CD4-positive, alpha-beta T cell (primary cell): ENCODE measurements at regions not wholly inside any gene's neighbourhood (a gene's known extent, or its start where the extent isn't known, plus 50 kb on each side); places are given as distances from the start of the nearest gene placed in this dataset.

Source experiments
- ATAC-seq: fragments of 200-7000 bp; cut with Tn5 transposase; one replicate; pipeline ENCODE4 v1.10.0; 2022; ENCODE audit warnings: mild to moderate bottlenecking; ENCODE audit not compliant: poor library complexity
- CTCF ChIA-PET: fragments of 350-600 bp; sonication (Branson Sonifier 250); formaldehyde crosslinking; loops from one replicate; lab custom pipeline; 2021; ENCODE audit warnings: antibody characterized with exemption, inconsistent platforms; lab: Charles Lee
- POLR2A ChIA-PET: fragments of 350-600 bp; sonication (Branson Sonifier 250); formaldehyde crosslinking; loops from one replicate; lab custom pipeline; 2021; ENCODE audit warnings: antibody characterized with exemption, inconsistent platforms; lab: Charles Lee
- DNase-seq, 14 experiments: peaks; one replicate each; pipeline ENCODE4 v3.0.0-alpha.2; 2013 to 2020; ENCODE audit warnings: mixed read lengths in 2 of 14
- H3K27ac ChIP-seq, 2 donors: one replicate each; pipeline versions ENCODE4 v1.5.1 to v1.7.0; 2013; ENCODE audit warnings: low read length in 2 of 2, low read depth in 1 of 2, mild to moderate bottlenecking in 1 of 2
- H3K27me3 ChIP-seq, 2 experiments: 1 replicate in 1 of 2; 2 replicates in 1 of 2; pipeline versions ENCODE4 v1.6.1 to v1.7.0; 2013; ENCODE audit warnings: low read length in 2 of 2, control low read depth in 1 of 2, mild to moderate bottlenecking in 1 of 2, moderate library complexity in 1 of 2; ENCODE audit not compliant: insufficient read depth in 2 of 2, control insufficient read depth in 1 of 2
- H3K36me3 ChIP-seq: one replicate; pipeline ENCODE4 v1.6.1; 2013; ENCODE audit warnings: low read length, control low read depth; ENCODE audit not compliant: insufficient read depth
- H3K4me1 ChIP-seq: one replicate; pipeline ENCODE4 v1.6.1; 2013; ENCODE audit warnings: low read length, control low read depth; ENCODE audit not compliant: insufficient read depth
- H3K4me3 ChIP-seq: one replicate; pipeline ENCODE4 v1.5.1; 2013; ENCODE audit warnings: mild to moderate bottlenecking, low read length, moderate library complexity
- H3K9me3 ChIP-seq, 2 experiments: 1 replicate in 1 of 2; 2 replicates in 1 of 2; pipeline versions ENCODE4 v1.6.1 to v1.7.0; 2013; ENCODE audit warnings: low read length in 2 of 2, mild to moderate bottlenecking in 2 of 2, control low read depth in 1 of 2, moderate library complexity in 1 of 2; ENCODE audit not compliant: control insufficient read depth in 1 of 2, insufficient read depth in 1 of 2
- H3K27ac Mint-ChIP-seq: one replicate; pipeline ENCODE4 v1.8.0; 2020; ENCODE audit warnings: mixed read lengths
- H3K27me3 Mint-ChIP-seq: one replicate; pipeline ENCODE4 v1.8.0; 2021; ENCODE audit warnings: mixed read lengths
- H3K36me3 Mint-ChIP-seq: one replicate; pipeline ENCODE4 v1.8.0; 2021; ENCODE audit warnings: low read depth, mixed read lengths
- H3K4me1 Mint-ChIP-seq: one replicate; pipeline ENCODE4 v1.8.0; 2021; ENCODE audit warnings: low read depth, mixed read lengths
- H3K4me3 Mint-ChIP-seq: one replicate; pipeline ENCODE4 v1.8.0; 2020; ENCODE audit warnings: mild to moderate bottlenecking, mixed read lengths
- H3K9me3 Mint-ChIP-seq: one replicate; pipeline ENCODE4 v1.8.0; 2020; ENCODE audit warnings: mixed read lengths
- intact Hi-C, 2 experiments: fragments of 100-400 bp; cut with DNase I in 1 of 2; cut with micrococcal nuclease in 1 of 2; formaldehyde crosslinking; loops; one replicate each; pipeline versions ENCODE4 v1.15.1 to v1.9.0; 2023 to 2025; cut with DNase I, micrococcal nuclease
- TF ChIP-seq, protein P1 (sequence below): fragments of 200-600 bp; IDR thresholded peaks from one replicate; pipeline ENCODE4 v1.8.0; 2022; ENCODE audit warnings: antibody characterized with exemption, mild to moderate bottlenecking

DNA sequence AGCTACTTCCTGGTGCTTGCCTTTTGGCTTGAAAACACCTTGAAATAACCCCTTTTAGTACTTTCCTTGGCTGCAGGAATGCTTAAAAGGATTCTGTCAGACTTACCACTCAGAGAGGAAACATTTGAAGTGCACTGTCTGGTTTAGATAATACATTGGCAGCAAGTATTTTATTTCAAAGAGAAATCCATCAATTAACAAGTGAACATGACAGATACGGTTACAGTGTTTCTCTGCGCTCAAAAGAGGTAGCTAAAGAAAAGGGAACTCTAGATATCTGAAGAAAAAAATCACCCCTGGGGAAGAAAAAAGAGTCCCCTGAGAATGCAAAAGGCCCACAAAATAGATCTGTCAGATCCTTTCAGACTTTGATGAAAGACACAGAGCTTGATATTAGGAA is 421.9 kb downstream of the LRFN5 start:
- H3K4me3 Mint-ChIP-seq = no peak overlapping the region
- H3K9me3 Mint-ChIP-seq = peaks cover 9% of the 10 kb centered on the region
- Histone ChIP-seq H3K4me3 (no peak overlapping the region), H3K27me3 (no peaks in the 10 kb centered on the region), H3K27ac (no peak overlapping the region), H3K9me3 (peaks cover 0 to 4% of the 10 kb centered on the region in 2 experiments), H3K4me1 (no peaks in the 10 kb centered on the region), H3K36me3 (no peaks in the 10 kb centered on the region)
- TF ChIP-seq, protein P1, sequence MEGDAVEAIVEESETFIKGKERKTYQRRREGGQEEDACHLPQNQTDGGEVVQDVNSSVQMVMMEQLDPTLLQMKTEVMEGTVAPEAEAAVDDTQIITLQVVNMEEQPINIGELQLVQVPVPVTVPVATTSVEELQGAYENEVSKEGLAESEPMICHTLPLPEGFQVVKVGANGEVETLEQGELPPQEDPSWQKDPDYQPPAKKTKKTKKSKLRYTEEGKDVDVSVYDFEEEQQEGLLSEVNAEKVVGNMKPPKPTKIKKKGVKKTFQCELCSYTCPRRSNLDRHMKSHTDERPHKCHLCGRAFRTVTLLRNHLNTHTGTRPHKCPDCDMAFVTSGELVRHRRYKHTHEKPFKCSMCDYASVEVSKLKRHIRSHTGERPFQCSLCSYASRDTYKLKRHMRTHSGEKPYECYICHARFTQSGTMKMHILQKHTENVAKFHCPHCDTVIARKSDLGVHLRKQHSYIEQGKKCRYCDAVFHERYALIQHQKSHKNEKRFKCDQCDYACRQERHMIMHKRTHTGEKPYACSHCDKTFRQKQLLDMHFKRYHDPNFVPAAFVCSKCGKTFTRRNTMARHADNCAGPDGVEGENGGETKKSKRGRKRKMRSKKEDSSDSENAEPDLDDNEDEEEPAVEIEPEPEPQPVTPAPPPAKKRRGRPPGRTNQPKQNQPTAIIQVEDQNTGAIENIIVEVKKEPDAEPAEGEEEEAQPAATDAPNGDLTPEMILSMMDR = no peak
- ChIA-PET POLR2A (interaction anchor here (0.6 kb wide), 1 partner anchor 10 kb away, joined by 3 read pairs; no protein-coding TSS in a partner anchor), CTCF (no interaction called here)
- H3K36me3 Mint-ChIP-seq = no peaks in the 10 kb centered on the region
- H3K4me1 Mint-ChIP-seq = no peaks in the 10 kb centered on the region
- ATAC-seq (no peak), DNase-seq (no peak)
- no peaks in the 10 kb centered on the region for H3K27me3 Mint-ChIP-seq
- intact Hi-C loops = no loop called here
- H3K27ac Mint-ChIP-seq = no peak overlapping the region

DNA sequence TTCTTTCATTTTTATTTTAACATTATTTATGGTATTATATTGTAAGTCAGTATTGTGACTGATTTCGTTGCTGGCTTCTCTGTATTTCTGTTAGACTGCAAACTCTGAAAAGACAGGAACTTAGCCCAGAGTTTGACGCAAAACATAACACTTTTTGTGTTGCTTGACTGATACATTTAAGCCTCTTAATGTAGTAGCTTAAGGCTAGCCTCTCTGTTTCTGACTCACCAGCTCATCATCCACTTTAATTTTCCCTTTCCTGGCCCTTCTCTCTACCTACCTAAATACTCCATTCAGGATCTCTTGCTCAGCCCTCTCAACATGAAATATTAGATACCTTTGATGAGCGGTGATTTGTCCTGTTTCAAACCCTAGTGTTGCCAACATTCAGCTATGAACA is 420.6 kb downstream of the LRFN5 start:
- DNase-seq (no peak), ATAC-seq (no peak)
- no peaks in the 10 kb centered on the region for H3K36me3 ChIP-seq
- intact Hi-C loops = no loop called here
- TF ChIP-seq, protein P1 = no peak
- H3K9me3 Mint-ChIP-seq = peaks cover 11% of the 10 kb centered on the region
- CTCF ChIA-PET = no interaction called here
- H3K36me3 Mint-ChIP-seq = no peaks in the 10 kb centered on the region
- H3K27me3 Mint-ChIP-seq = no peaks in the 10 kb centered on the region
- no peaks in the 10 kb centered on the region for H3K4me1 Mint-ChIP-seq
- H3K4me3 ChIP-seq = no peak overlapping the region
- no peak overlapping the region for H3K4me3 Mint-ChIP-seq
- POLR2A ChIA-PET = no interaction called here
- H3K27me3 ChIP-seq = no peaks in the 10 kb centered on the region
- H3K4me1 ChIP-seq = no peaks in the 10 kb centered on the region
- no peak overlapping the region for H3K27ac Mint-ChIP-seq
- peaks cover 0 to 4% of the 10 kb centered on the region in 2 experiments for H3K9me3 ChIP-seq
- no peak overlapping the region for H3K27ac ChIP-seq

DNA sequence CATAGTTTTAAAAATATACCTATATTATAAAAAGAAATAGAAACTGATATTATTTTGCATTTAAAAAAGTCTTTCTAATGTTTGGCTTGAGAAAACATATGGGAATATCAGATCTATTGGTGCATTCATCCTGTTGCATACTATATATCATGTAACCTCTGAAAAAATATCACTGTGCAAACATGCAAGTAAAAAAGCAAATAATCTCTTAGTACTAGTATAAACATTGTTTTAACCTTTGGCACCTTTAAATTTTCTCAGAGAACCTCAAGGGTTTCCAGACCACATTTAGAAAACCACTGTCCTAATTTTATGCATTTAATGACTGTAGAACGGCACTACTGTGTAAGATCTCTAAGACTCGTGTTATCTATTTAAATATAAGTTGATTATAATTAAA is 416.8 kb downstream of the LRFN5 start:
- H3K27me3 Mint-ChIP-seq = no peaks in the 10 kb centered on the region
- no peak for ATAC-seq
- CTCF ChIA-PET = no interaction called here
- no peaks in the 10 kb centered on the region for H3K36me3 Mint-ChIP-seq
- peaks cover 0 to 4% of the 10 kb centered on the region in 2 experiments for H3K9me3 ChIP-seq
- H3K4me1 ChIP-seq = no peaks in the 10 kb centered on the region
- intact Hi-C loops = no loop called here
- peaks cover 9% of the 10 kb centered on the region for H3K9me3 Mint-ChIP-seq
- no peaks in the 10 kb centered on the region for H3K27me3 ChIP-seq
- no peaks in the 10 kb centered on the region for H3K36me3 ChIP-seq
- H3K4me3 ChIP-seq = no peak overlapping the region
- H3K4me1 Mint-ChIP-seq = no peaks in the 10 kb centered on the region
- DNase-seq = no peak
- H3K27ac Mint-ChIP-seq = no peak overlapping the region
- TF ChIP-seq, protein P1 = no peak
- POLR2A ChIA-PET = no interaction called here
- H3K4me3 Mint-ChIP-seq = no peak overlapping the region
- H3K27ac ChIP-seq = no peak overlapping the region
